Neuronal stem cell (in vitro differentiated cells): ENCODE measurements at regions not wholly inside any gene's neighbourhood (a gene's known extent, or its start where the extent isn't known, plus 50 kb on each side); places are given as distances from the start of the nearest gene placed in this dataset.

Experiments
- DNase-seq: peaks from one replicate; pipeline ENCODE4 v3.0.0-alpha.2; 2013; ENCODE audit warnings: low spot score
- H2AFZ ChIP-seq: one replicate; pipeline ENCODE4 v1.6.1; 2013; ENCODE audit warnings: mild to moderate bottlenecking, low read length, inconsistent platforms
- H2AK5ac ChIP-seq: 2 replicates; pipeline ENCODE4 v1.6.1; 2013; ENCODE audit warnings: low read depth, mild to moderate bottlenecking, inconsistent platforms, low read length, moderate library complexity, mixed read lengths
- H2BK120ac ChIP-seq: 2 replicates; pipeline ENCODE4 v1.6.1; 2013; ENCODE audit warnings: low read depth, mild to moderate bottlenecking, inconsistent platforms, low read length, moderate library complexity, mixed read lengths
- H2BK12ac ChIP-seq: one replicate; pipeline ENCODE4 v1.6.1; 2013; ENCODE audit warnings: low read length, inconsistent platforms
- H2BK15ac ChIP-seq: 2 replicates; pipeline ENCODE4 v1.6.1; 2013; ENCODE audit warnings: mild to moderate bottlenecking, low read length, inconsistent platforms, mixed read lengths
- H2BK5ac ChIP-seq: one replicate; pipeline ENCODE4 v1.6.1; 2013; ENCODE audit warnings: inconsistent platforms, mild to moderate bottlenecking, low read length, moderate library complexity
- H3K14ac ChIP-seq: one replicate; pipeline ENCODE4 v1.6.1; 2013; ENCODE audit warnings: low read length, inconsistent platforms
- H3K18ac ChIP-seq: 2 replicates; pipeline ENCODE4 v1.6.1; 2013; ENCODE audit warnings: low read length, inconsistent platforms
- H3K23ac ChIP-seq: 2 replicates; pipeline ENCODE4 v1.6.1; 2013; ENCODE audit warnings: low read depth, mild to moderate bottlenecking, mixed read lengths, low read length, inconsistent platforms; ENCODE audit not compliant: poor library complexity
- H3K27ac ChIP-seq: replicated peaks from 3 replicates; pipeline ENCODE4 v1.5.1; 2013; ENCODE audit warnings: low read length, inconsistent platforms
- H3K27me3 ChIP-seq, 3 experiments: 2 replicates each; pipeline ENCODE4 v1.6.1; 2013; ENCODE audit warnings: low read length in 3 of 3, mild to moderate bottlenecking in 2 of 3, inconsistent platforms in 1 of 3, low read depth in 1 of 3, mixed read lengths in 1 of 3, moderate library complexity in 1 of 3; ENCODE audit not compliant: control insufficient read depth in 3 of 3, insufficient read depth in 3 of 3
- H3K36me3 ChIP-seq, 2 donors: replicated peaks in 1 of 2; 2 replicates each; pipeline ENCODE4 v1.6.1; 2013; ENCODE audit warnings: low read length in 2 of 2; ENCODE audit not compliant: control insufficient read depth in 2 of 2, insufficient read depth in 2 of 2
- H3K4ac ChIP-seq: 2 replicates; pipeline ENCODE4 v1.6.1; 2013; ENCODE audit warnings: inconsistent platforms, mild to moderate bottlenecking, low read length, moderate library complexity
- H3K4me1 ChIP-seq, 2 donors: 1 replicate in 1 of 2; 2 replicates in 1 of 2; pipeline ENCODE4 v1.6.1; 2013; ENCODE audit warnings: low read length in 2 of 2, low read depth in 1 of 2; ENCODE audit not compliant: control insufficient read depth in 2 of 2, insufficient read depth in 1 of 2
- H3K4me2 ChIP-seq: one replicate; pipeline ENCODE4 v1.6.1; 2013; ENCODE audit warnings: mild to moderate bottlenecking, low read length, inconsistent platforms; ENCODE audit not compliant: insufficient read depth, poor library complexity, severe bottlenecking
- H3K4me3 ChIP-seq, 2 donors: 2 replicates each; pipeline ENCODE4 v1.5.1; 2013; ENCODE audit warnings: low read length in 2 of 2, mild to moderate bottlenecking in 2 of 2, inconsistent platforms in 1 of 2, moderate library complexity in 1 of 2
- H3K79me1 ChIP-seq: one replicate; pipeline ENCODE4 v1.6.1; 2013; ENCODE audit warnings: low read depth, mild to moderate bottlenecking, inconsistent platforms, low read length, moderate library complexity
- H3K9ac ChIP-seq: one replicate; pipeline ENCODE4 v1.6.1; 2013; ENCODE audit warnings: mild to moderate bottlenecking, low read depth, low read length, inconsistent platforms; ENCODE audit not compliant: poor library complexity
- H3K9me3 ChIP-seq, 2 donors: replicated peaks in 1 of 2; 2 replicates each; pipeline versions ENCODE3 to v1.6.1; 2013; ENCODE audit warnings: low read length in 2 of 2, mild to moderate bottlenecking in 2 of 2, inconsistent platforms in 1 of 2, low read depth in 1 of 2, mixed read lengths in 1 of 2, moderate library complexity in 1 of 2; ENCODE audit not compliant: control insufficient read depth in 2 of 2, insufficient read depth in 1 of 2
- H4K8ac ChIP-seq: one replicate; pipeline ENCODE4 v1.6.1; 2013; ENCODE audit warnings: low read depth, mild to moderate bottlenecking, inconsistent platforms, low read length, moderate library complexity
- H4K91ac ChIP-seq: one replicate; pipeline ENCODE4 v1.6.1; 2013; ENCODE audit warnings: low read length, low read depth, mild to moderate bottlenecking, inconsistent platforms; ENCODE audit not compliant: poor library complexity
- WGBS, 2 donors: extraction: QIAGEN DNeasy Blood & Tissue Kit; methylation state at CpG; one replicate each; pipeline ENCODE4 v1.1.7; 2013; ENCODE audit warnings: missing lambda C conversion rate in 2 of 2, mixed read lengths in 1 of 2; ENCODE audit not compliant: insufficient read length in 2 of 2, insufficient replicate concordance in 1 of 2; ENCODE audit errors: extremely low coverage in 2 of 2; 5-methylcytosine and 5-hydroxymethylcytosine counted together

DNA sequence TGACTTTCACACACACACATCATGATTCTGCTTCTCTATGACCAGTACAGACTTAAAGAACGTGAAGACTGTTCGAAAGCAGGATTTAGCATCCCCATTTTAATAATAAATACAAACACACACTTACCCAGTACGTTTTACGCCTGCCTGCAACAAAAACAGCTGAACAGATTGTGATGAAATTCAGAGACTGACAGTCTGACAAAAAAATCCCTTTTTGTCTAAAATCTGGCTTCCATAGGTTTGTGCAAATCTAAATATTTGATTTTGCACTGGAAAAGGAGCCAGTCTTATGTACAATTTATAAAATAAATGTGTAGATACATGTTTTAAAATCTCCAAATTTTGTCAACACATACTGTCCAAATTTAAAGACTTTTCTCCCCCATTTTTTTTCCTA is 630.7 kb downstream of the ZEB2 start:
- H3K4ac ChIP-seq: no peak overlapping the region
- no peak overlapping the region for H2BK120ac ChIP-seq
- no peak overlapping the region for H2BK15ac ChIP-seq
- no peak overlapping the region for H3K4me3 ChIP-seq
- H2BK12ac ChIP-seq: no peak overlapping the region
- no peak overlapping the region for H3K18ac ChIP-seq
- WGBS, 2 donors: no CpG with 5 or more reads among the region's 4 CpGs
- H2BK5ac ChIP-seq: no peak overlapping the region
- H3K9me3 ChIP-seq: no peaks in the 10 kb centered on the region
- H2AFZ ChIP-seq: no peak overlapping the region
- H3K36me3 ChIP-seq: no peaks in the 10 kb centered on the region
- H3K4me1 ChIP-seq: peaks cover 9 to 10% of the 10 kb centered on the region in 2 donors
- H4K91ac ChIP-seq: no peak overlapping the region
- DNase-seq: no peak
- H3K9ac ChIP-seq: no peak overlapping the region
- no peak overlapping the region for H2AK5ac ChIP-seq
- no peaks in the 10 kb centered on the region for H3K27me3 ChIP-seq
- no peak overlapping the region for H4K8ac ChIP-seq
- no peaks in the 10 kb centered on the region for H3K79me1 ChIP-seq
- H3K14ac ChIP-seq: no peak overlapping the region
- H3K23ac ChIP-seq: no peak overlapping the region
- H3K4me2 ChIP-seq: no peak overlapping the region
- no peak overlapping the region for H3K27ac ChIP-seq

GRCh38 chr2:143885461-143885860 is 634.5 kb downstream of the ZEB2 start:
- H3K4me3 ChIP-seq: no peak overlapping the region
- H2BK120ac ChIP-seq: no peak overlapping the region
- no peak overlapping the region for H3K4ac ChIP-seq
- H3K9ac ChIP-seq: no peak overlapping the region
- H3K36me3 ChIP-seq: no peaks in the 10 kb centered on the region
- no peaks in the 10 kb centered on the region for H3K79me1 ChIP-seq
- H3K4me1 ChIP-seq: no peaks in the 10 kb centered on the region
- H2BK12ac ChIP-seq: no peak overlapping the region
- no CpG with 5 or more reads among the region's 3 CpGs for WGBS, 2 donors
- no peaks in the 10 kb centered on the region for H3K27me3 ChIP-seq
- H3K23ac ChIP-seq: no peak overlapping the region
- no peak overlapping the region for H3K4me2 ChIP-seq
- no peak for DNase-seq
- no peak overlapping the region for H3K18ac ChIP-seq
- no peak overlapping the region for H4K8ac ChIP-seq
- no peaks in the 10 kb centered on the region for H3K9me3 ChIP-seq
- H2BK5ac ChIP-seq: no peak overlapping the region
- no peak overlapping the region for H2AK5ac ChIP-seq
- H2AFZ ChIP-seq: no peak overlapping the region
- H2BK15ac ChIP-seq: no peak overlapping the region
- no peak overlapping the region for H4K91ac ChIP-seq
- no peak overlapping the region for H3K14ac ChIP-seq
- no peak overlapping the region for H3K27ac ChIP-seq

DNA sequence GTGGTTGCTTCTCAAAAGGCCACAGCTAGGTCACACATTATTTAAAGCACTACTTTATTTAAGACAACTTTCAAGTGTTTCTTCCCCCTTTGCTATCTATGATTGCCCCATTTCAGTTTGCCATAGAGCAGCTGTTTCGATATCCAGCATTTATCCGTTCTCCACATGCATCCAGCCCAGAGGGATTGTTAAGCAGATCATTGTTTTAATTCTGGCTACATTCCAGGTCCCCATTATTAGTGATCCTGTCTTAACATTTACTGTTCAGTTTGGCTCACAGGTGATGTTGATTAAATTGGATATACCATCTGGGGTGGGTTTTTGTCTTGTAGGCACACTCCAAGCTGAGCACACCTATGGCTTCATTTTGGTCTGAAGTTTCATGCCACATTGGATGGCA is 638.7 kb downstream of the ZEB2 start:
- Histone ChIP-seq H3K14ac (no peak overlapping the region), H3K27ac (no peak overlapping the region), H3K4me1 (peaks cover 0 to 2% of the 10 kb centered on the region in 2 donors), H3K4me2 (no peak overlapping the region), H4K91ac (no peak overlapping the region), H2BK12ac (no peak overlapping the region), H2AK5ac (no peak overlapping the region), H4K8ac (no peak overlapping the region), H3K9me3 (no peaks in the 10 kb centered on the region), H3K9ac (no peak overlapping the region), H3K23ac (no peak overlapping the region), H3K4me3 (no peak overlapping the region), H3K4ac (no peak overlapping the region), H2BK15ac (no peak overlapping the region), H2AFZ (no peak overlapping the region), H3K27me3 (no peaks in the 10 kb centered on the region), H3K79me1 (no peaks in the 10 kb centered on the region), H2BK5ac (no peak overlapping the region), H3K36me3 (no peaks in the 10 kb centered on the region), H2BK120ac (no peak overlapping the region), H3K18ac (no peak overlapping the region)
- no CpG with 5 or more reads among the region's 2 CpGs for WGBS, 2 donors
- DNase-seq: no peak

DNA sequence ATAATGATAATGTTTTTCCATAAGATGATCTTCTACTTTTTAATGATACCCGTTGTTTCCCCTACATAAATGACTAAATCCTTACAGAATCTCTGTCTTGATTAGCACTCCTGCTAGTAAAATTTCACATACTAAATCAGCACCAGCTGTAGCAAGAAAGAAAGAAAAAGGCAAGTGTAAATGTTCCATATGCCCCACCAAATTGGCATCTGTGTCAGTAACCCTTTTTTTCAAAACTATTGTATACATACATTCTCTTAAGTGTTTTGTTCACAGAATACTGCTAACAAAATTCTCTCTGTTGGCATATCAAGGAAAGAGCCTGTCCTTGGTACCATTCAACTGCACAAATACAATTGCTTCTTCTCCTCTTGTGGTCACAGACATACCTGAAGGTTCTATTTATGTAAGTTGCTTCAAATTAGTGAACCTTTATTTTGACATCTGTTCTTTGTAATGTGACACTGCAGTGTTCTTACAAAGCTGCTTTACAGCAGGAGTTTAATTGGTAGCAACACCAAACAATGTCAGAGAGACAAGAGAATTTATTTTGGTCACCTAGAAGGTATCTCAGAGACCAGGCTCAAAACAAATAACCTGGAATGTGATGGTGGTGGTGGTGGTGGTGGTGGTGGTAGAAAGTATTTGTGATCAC is 641.9 kb downstream of the ZEB2 start:
- Histone ChIP-seq H3K23ac (no peak overlapping the region), H3K4ac (no peak overlapping the region), H3K4me3 (no peak overlapping the region), H2BK12ac (no peak overlapping the region), H3K18ac (no peak overlapping the region), H2BK15ac (no peak overlapping the region), H3K27ac (no peak overlapping the region), H2BK120ac (no peak overlapping the region), H3K79me1 (no peaks in the 10 kb centered on the region), H2BK5ac (no peak overlapping the region), H2AFZ (no peak overlapping the region), H3K9ac (no peak overlapping the region), H3K9me3 (no peaks in the 10 kb centered on the region), H3K36me3 (no peaks in the 10 kb centered on the region), H3K27me3 (no peaks in the 10 kb centered on the region), H3K14ac (no peak overlapping the region), H3K4me2 (no peak overlapping the region), H2AK5ac (no peak overlapping the region), H4K8ac (no peak overlapping the region), H4K91ac (no peak overlapping the region), H3K4me1 (peaks cover 0 to 2% of the 10 kb centered on the region in 2 donors)
- no peak for DNase-seq
- WGBS, 2 donors: no CpG with 5 or more reads among the region's 1 CpG
